GM23248 (cell line): ENCODE measurements at regions not wholly inside any gene's neighbourhood (a gene's known extent, or its start where the extent isn't known, plus 50 kb on each side); places are given as distances from the start of the nearest gene placed in this dataset.

Experiments used
- DNase-seq: peaks from one replicate; pipeline ENCODE4 v3.0.0-alpha.2; 2015
- H2AFZ ChIP-seq: fragments of 200-600 bp; sonication (generic); 2 replicates; pipeline ENCODE4 v1.6.1; 2016; ENCODE audit warnings: antibody characterized with exemption
- H3F3A ChIP-seq: fragments of 200-600 bp; sonication (generic); 2 replicates; pipeline ENCODE4 v1.6.1; 2016; ENCODE audit warnings: mild to moderate bottlenecking, antibody characterized with exemption, mixed run types; ENCODE audit not compliant: insufficient read depth
- H3K27ac ChIP-seq: fragments of 200-600 bp; sonication (generic); 2 replicates; pipeline ENCODE4 v1.5.1; 2016; ENCODE audit warnings: mild to moderate bottlenecking
- H3K27me3 ChIP-seq: fragments of 200-600 bp; sonication (generic); replicated peaks from 2 replicates; pipeline ENCODE4 v1.6.1; 2016; ENCODE audit warnings: mild to moderate bottlenecking; ENCODE audit not compliant: insufficient read depth
- H3K36me3 ChIP-seq: fragments of 200-600 bp; sonication (generic); 2 replicates; pipeline ENCODE4 v1.6.1; 2016; ENCODE audit warnings: low read depth, mild to moderate bottlenecking
- H3K4me1 ChIP-seq: fragments of 200-600 bp; sonication (generic); 2 replicates; pipeline ENCODE4 v1.6.1; 2016; ENCODE audit warnings: mild to moderate bottlenecking; ENCODE audit not compliant: insufficient read depth
- H3K4me2 ChIP-seq: fragments of 200-600 bp; sonication (generic); one replicate; pipeline ENCODE4 v1.6.1; 2016; ENCODE audit warnings: mild to moderate bottlenecking; ENCODE audit not compliant: unreplicated experiment
- H3K4me3 ChIP-seq: fragments of 200-600 bp; sonication (generic); 2 replicates; pipeline ENCODE4 v1.5.1; 2016; ENCODE audit warnings: mild to moderate bottlenecking
- H3K79me2 ChIP-seq: fragments of 200-600 bp; sonication (generic); 2 replicates; pipeline ENCODE4 v1.6.1; 2016; ENCODE audit warnings: mild to moderate bottlenecking; ENCODE audit not compliant: insufficient read depth
- H3K9ac ChIP-seq: fragments of 200-600 bp; sonication (generic); 2 replicates; pipeline ENCODE4 v1.6.1; 2016; ENCODE audit warnings: mild to moderate bottlenecking
- H3K9me2 ChIP-seq: fragments of 200-600 bp; sonication (generic); 2 replicates; pipeline ENCODE4 v1.6.1; 2016; ENCODE audit warnings: mixed run types, mild to moderate bottlenecking, moderate library complexity; ENCODE audit not compliant: insufficient read depth
- H3K9me3 ChIP-seq: fragments of 200-600 bp; sonication (generic); one replicate; pipeline ENCODE4 v1.6.1; 2017; ENCODE audit warnings: low read depth
- H4K20me1 ChIP-seq: fragments of 200-600 bp; sonication (generic); 2 replicates; pipeline ENCODE4 v1.6.0; 2016; ENCODE audit not compliant: insufficient read depth
- EZH2 ChIP-seq: fragments of 200-600 bp; sonication (generic); IDR thresholded peaks from 2 replicates; pipeline ENCODE4 v1.6.1; 2018; ENCODE audit warnings: antibody characterized with exemption, mild to moderate bottlenecking; ENCODE audit not compliant: insufficient read depth, poor library complexity, severe bottlenecking
- EZH2phosphoT487 ChIP-seq: fragments of 200-600 bp; sonication (generic); IDR thresholded peaks from 2 replicates; pipeline ENCODE4 v1.6.1; 2018; ENCODE audit warnings: antibody characterized with exemption, moderate library complexity, mild to moderate bottlenecking, low read depth; ENCODE audit not compliant: insufficient read depth
- WGBS, 2 experiments: methylation state at CpG; one replicate each; pipeline ENCODE4 v1.1.6; 2015 to 2017; ENCODE audit warnings: low lambda C conversion rate in 2 of 2, low coverage in 1 of 2; ENCODE audit errors: missing lambda C conversion rate in 2 of 2; 5-methylcytosine and 5-hydroxymethylcytosine counted together
- in situ Hi-C: fragments of 300-500 bp; cut with MboI; formaldehyde crosslinking; loops from 2 replicates; pipeline ENCODE4 v1.15.0; 2020

GRCh38 chr1:234769284-234769985 lies 159.5 kb upstream of the IRF2BP2 start:
- no peaks in the 10 kb centered on the region for H3K9me3 ChIP-seq
- 81 to 84% methylated on average over 13 of the region's 13 CpGs for WGBS, 2 experiments
- no peaks in the 10 kb centered on the region for H4K20me1 ChIP-seq
- H3K27me3 ChIP-seq: no peaks in the 10 kb centered on the region
- TF ChIP-seq EZH2: no peak
- TF ChIP-seq EZH2phosphoT487: no peak
- no peak overlapping the region for H2AFZ ChIP-seq
- H3F3A ChIP-seq: peaks cover 5% of the 10 kb centered on the region; the same call in 1 of the 2 replicates
- no peaks in the 10 kb centered on the region for H3K36me3 ChIP-seq
- in situ Hi-C loops: no loop called here
- peaks cover 14% of the 10 kb centered on the region for H3K4me1 ChIP-seq
- no peak overlapping the region for H3K4me2 ChIP-seq
- no peak overlapping the region for H3K4me3 ChIP-seq
- H3K9me2 ChIP-seq: no peaks in the 10 kb centered on the region
- H3K9ac ChIP-seq: no peak overlapping the region
- H3K79me2 ChIP-seq: no peaks in the 10 kb centered on the region
- DNase-seq: no peak
- H3K27ac ChIP-seq: no peak overlapping the region

- DNase-seq: no peak
- Histone ChIP-seq H4K20me1 (no peaks in the 10 kb centered on the region), H3K4me2 (no peak overlapping the region), H3K27me3 (no peaks in the 10 kb centered on the region), H3K9me3 (no peaks in the 10 kb centered on the region), H3F3A (peaks cover 5% of the 10 kb centered on the region; the same call in 1 of the 2 replicates), H3K4me1 (peaks cover 14% of the 10 kb centered on the region), H2AFZ (no peak overlapping the region), H3K9ac (no peak overlapping the region), H3K36me3 (no peaks in the 10 kb centered on the region), H3K9me2 (no peaks in the 10 kb centered on the region), H3K79me2 (no peaks in the 10 kb centered on the region), H3K4me3 (no peak overlapping the region), H3K27ac (no peak overlapping the region)
- in situ Hi-C loops: no loop called here
- 96 to 98% methylated on average over 16 of the region's 16 CpGs for WGBS, 2 experiments
- TF ChIP-seq EZH2 (no peak), EZH2phosphoT487 (no peak)
Observed at GRCh38 chr1:234768569-234769283, 158.7 kb upstream of the IRF2BP2 start.

GRCh38 chr1:234768171-234768568 lies 158.2 kb upstream of the IRF2BP2 start:
- no peak overlapping the region for H3K27ac ChIP-seq
- WGBS, 2 experiments: 92% methylated on average over 5 of the region's 5 CpGs

GRCh38 chr1:234765672-234766071 lies 155.7 kb upstream of the IRF2BP2 start:
- no peaks in the 10 kb centered on the region for H4K20me1 ChIP-seq
- no peaks in the 10 kb centered on the region for H3K4me1 ChIP-seq
- no peak overlapping the region for H3K27ac ChIP-seq
- no peaks in the 10 kb centered on the region for H3K9me3 ChIP-seq
- H3K4me3 ChIP-seq: no peak overlapping the region
- WGBS, 2 experiments: 100% methylated on average over 1 of the region's 1 CpG
- no peaks in the 10 kb centered on the region for H3K27me3 ChIP-seq
- no peaks in the 10 kb centered on the region for H3K9me2 ChIP-seq
- no peak overlapping the region for H3K4me2 ChIP-seq
- H3K79me2 ChIP-seq: no peaks in the 10 kb centered on the region
- no peak for TF ChIP-seq EZH2
- TF ChIP-seq EZH2phosphoT487: no peak
- in situ Hi-C loops: no loop called here
- H3K9ac ChIP-seq: no peak overlapping the region
- H3F3A ChIP-seq: no peaks in the 10 kb centered on the region
- H2AFZ ChIP-seq: no peak overlapping the region
- H3K36me3 ChIP-seq: no peaks in the 10 kb centered on the region
- no peak for DNase-seq

More at GRCh38 chr1:234768171-234768568, 158.2 kb upstream of the IRF2BP2 start:
- no peak for DNase-seq
- Histone ChIP-seq H3K4me3 (no peak overlapping the region), H3K4me2 (no peak overlapping the region), H4K20me1 (no peaks in the 10 kb centered on the region), H3K4me1 (peaks cover 14% of the 10 kb centered on the region), H3K79me2 (no peaks in the 10 kb centered on the region), H3K36me3 (no peaks in the 10 kb centered on the region), H3K9ac (no peak overlapping the region), H3K9me3 (no peaks in the 10 kb centered on the region), H3K9me2 (no peaks in the 10 kb centered on the region), H3K27me3 (no peaks in the 10 kb centered on the region), H3F3A (peaks cover 5% of the 10 kb centered on the region; the same call in 1 of the 2 replicates), H2AFZ (no peak overlapping the region)
- in situ Hi-C loops: no loop called here
- TF ChIP-seq EZH2: no peak
